ENCODE measurements at regions not wholly inside any gene's neighbourhood (a gene's known extent, or its start where the extent isn't known, plus 50 kb on each side); places are given as distances from the start of the nearest gene placed in this dataset.

GRCh38 chr11:45543081-45543480 is 122.3 kb downstream of the CHST1 start:
- intact Hi-C loops (cut with DNase I), result no loop called here
- Histone ChIP-seq H3K4me1 (no peaks in the 10 kb centered on the region), H3K36me3 (replicated peaks in 1 of 2; ENCODE audit: insufficient read depth in 1 of 2, low read depth in 2 of 2) (no peaks in the 10 kb centered on the region), H3K27ac (no peak overlapping the region), H3K9me3 (no peaks in the 10 kb centered on the region), H3K4me3 (no peak overlapping the region), H3K27me3 (peaks cover 0 to 5% of the 10 kb centered on the region in 2 donors)
- no peak for DNase-seq
- WGBS, 2 donors, result 82 to 83% methylated on average over 2 of the region's 2 CpGs
- ATAC-seq, result no peak
- TF ChIP-seq CTCF (IDR thresholded peaks at IDR 0.05) (no peak), POLR2A (IDR thresholded peaks at IDR 0.05) (no peak)

- ATAC-seq, result no peak
- 57 to 58% methylated on average over 10 of the region's 10 CpGs for WGBS, 2 donors
- intact Hi-C loops (cut with DNase I), result no loop called here
Observed at GRCh38 chr11:45541693-45542434, 123.6 kb downstream of the CHST1 start.

GRCh38 chr11:45538939-45539338 is 126.5 kb downstream of the CHST1 start:
- Histone ChIP-seq H3K27me3 (peaks cover 0 to under 1% of the 10 kb centered on the region in 2 donors), H3K4me1 (no peaks in the 10 kb centered on the region), H3K36me3 (replicated peaks in 1 of 2; ENCODE audit: insufficient read depth in 1 of 2, low read depth in 2 of 2) (no peaks in the 10 kb centered on the region), H3K9me3 (no peaks in the 10 kb centered on the region), H3K4me3 (no peak overlapping the region), H3K27ac (no peak overlapping the region)
- intact Hi-C loops (cut with DNase I), result no loop called here
- TF ChIP-seq CTCF (IDR thresholded peaks at IDR 0.05), result no peak
- TF ChIP-seq POLR2A (IDR thresholded peaks at IDR 0.05), result no peak
- no peak for ATAC-seq
- DNase-seq, result no peak
- 31 to 32% methylated on average over 2 of the region's 2 CpGs for WGBS, 2 donors

More at GRCh38 chr11:45541693-45542434, 123.6 kb downstream of the CHST1 start:
- H3K4me1 ChIP-seq, result no peaks in the 10 kb centered on the region
- no peak overlapping the region for H3K27ac ChIP-seq
- no peak for DNase-seq
- TF ChIP-seq POLR2A (IDR thresholded peaks at IDR 0.05) (no peak), CTCF (IDR thresholded peaks at IDR 0.05) (no peak)
- no peaks in the 10 kb centered on the region for H3K36me3 ChIP-seq (replicated peaks in 1 of 2; ENCODE audit: insufficient read depth in 1 of 2, low read depth in 2 of 2)
- H3K27me3 ChIP-seq, result peaks cover 0 to 5% of the 10 kb centered on the region in 2 donors
- no peaks in the 10 kb centered on the region for H3K9me3 ChIP-seq
- no peak overlapping the region for H3K4me3 ChIP-seq

- no peak overlapping the region for H3K4me3 ChIP-seq
- no peaks in the 10 kb centered on the region for H3K4me1 ChIP-seq
- DNase-seq, result no peak
- intact Hi-C loops (cut with DNase I), result no loop called here
- ATAC-seq, result no peak
- WGBS, 2 donors, result 52 to 59% methylated on average over 12 of the region's 12 CpGs
- no peaks in the 10 kb centered on the region for H3K36me3 ChIP-seq (replicated peaks in 1 of 2; ENCODE audit: insufficient read depth in 1 of 2, low read depth in 2 of 2)
- no peak overlapping the region for H3K27ac ChIP-seq
- H3K9me3 ChIP-seq, result no peaks in the 10 kb centered on the region
- H3K27me3 ChIP-seq, result no peaks in the 10 kb centered on the region
- no peak for TF ChIP-seq CTCF (IDR thresholded peaks at IDR 0.05)
- TF ChIP-seq POLR2A (IDR thresholded peaks at IDR 0.05), result no peak
Observed at GRCh38 chr11:45538363-45538762, 127.1 kb downstream of the CHST1 start.

DNA sequence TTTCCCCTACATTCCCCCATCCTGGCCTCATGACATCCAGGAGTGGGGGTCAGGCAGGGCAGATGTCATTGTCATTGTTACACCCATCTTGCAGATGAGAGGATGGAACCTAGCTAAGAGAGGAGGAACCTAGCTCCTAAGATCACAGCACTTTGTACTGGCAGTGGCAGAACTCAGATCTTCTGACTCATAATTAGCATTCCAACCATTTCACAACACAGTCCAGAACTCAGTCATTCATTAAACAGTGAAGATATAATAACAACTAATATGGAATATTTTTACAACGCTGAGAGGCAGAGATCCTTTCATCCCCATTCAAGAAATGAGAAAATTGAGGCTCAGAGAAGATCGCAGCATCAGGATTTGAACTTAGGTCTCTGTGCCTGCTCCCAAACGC is 127.8 kb downstream of the CHST1 start:
- TF ChIP-seq CTCF (IDR thresholded peaks at IDR 0.05) (no peak), POLR2A (IDR thresholded peaks at IDR 0.05) (no peak)
- no peaks in the 10 kb centered on the region for H3K9me3 ChIP-seq
- H3K4me1 ChIP-seq, result no peaks in the 10 kb centered on the region
- no peak for DNase-seq
- H3K36me3 ChIP-seq (replicated peaks in 1 of 2; ENCODE audit: insufficient read depth in 1 of 2, low read depth in 2 of 2), result no peaks in the 10 kb centered on the region
- no peak overlapping the region for H3K27ac ChIP-seq
- H3K4me3 ChIP-seq, result no peak overlapping the region
- ATAC-seq, result no peak
- no peaks in the 10 kb centered on the region for H3K27me3 ChIP-seq
- intact Hi-C loops (cut with DNase I), result no loop called here
- WGBS, 2 donors, result 34 to 55% methylated on average over 3 of the region's 3 CpGs

Measured in body of pancreas (tissue), 4 donors.